ENCODE measurements at regions not wholly inside any gene's neighbourhood (a gene's known extent, or its start where the extent isn't known, plus 50 kb on each side); places are given as distances from the start of the nearest gene placed in this dataset.

DNA sequence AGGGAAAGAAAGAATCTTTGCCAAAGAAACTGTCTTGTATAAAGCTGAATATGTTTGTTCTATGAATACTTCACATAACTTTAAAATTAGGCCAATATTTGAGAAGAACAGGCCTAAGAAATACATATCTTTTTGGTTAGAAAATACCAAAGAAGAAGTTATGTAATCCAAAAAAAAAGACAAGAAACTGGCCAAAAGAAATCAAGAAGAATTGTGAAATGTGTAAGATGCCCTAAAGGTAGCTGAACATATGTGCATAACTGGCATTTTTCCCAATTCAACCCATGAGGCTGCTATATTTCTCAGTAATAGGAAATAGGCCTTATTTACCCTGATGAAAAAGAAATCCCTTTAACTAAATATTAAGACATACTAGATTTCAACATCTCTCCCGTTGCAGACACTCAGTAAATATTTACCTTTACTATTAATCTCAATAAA, 290.0 kb downstream of the CETN3 start:
- no peak overlapping the region for H3K9ac ChIP-seq (ENCODE audit: low read length)
- H3F3A ChIP-seq (ENCODE audit: insufficient read depth), result no peaks in the 10 kb centered on the region
- no peak overlapping the region for H2AFZ ChIP-seq (ENCODE audit: low read depth, low read length, severe bottlenecking)
- H3K4me3 ChIP-seq (ENCODE audit: insufficient read depth, low read length, poor library complexity, severe bottlenecking), result no peak overlapping the region
- no peaks in the 10 kb centered on the region for H4K20me1 ChIP-seq (ENCODE audit: low read depth, low read length)
- H3K27ac ChIP-seq (ENCODE audit: low read depth, low read length), result no peak overlapping the region
- no peaks in the 10 kb centered on the region for H3K27me3 ChIP-seq (ENCODE audit: low read length)
- no peaks in the 10 kb centered on the region for H3K9me2 ChIP-seq (replicated peaks; ENCODE audit: insufficient read depth, low read length)
- no peaks in the 10 kb centered on the region for H3K36me3 ChIP-seq (ENCODE audit: low read length)
- no peak overlapping the region for H3K4me2 ChIP-seq (ENCODE audit: low read depth, low read length, poor library complexity, severe bottlenecking)
- H3K79me2 ChIP-seq (ENCODE audit: insufficient read depth, low read length), result no peaks in the 10 kb centered on the region
- TF ChIP-seq EZH2phosphoT487 (conservative IDR thresholded peaks at IDR 0.05; ENCODE audit: low read length), result no peak
- TF ChIP-seq, protein P1, sequence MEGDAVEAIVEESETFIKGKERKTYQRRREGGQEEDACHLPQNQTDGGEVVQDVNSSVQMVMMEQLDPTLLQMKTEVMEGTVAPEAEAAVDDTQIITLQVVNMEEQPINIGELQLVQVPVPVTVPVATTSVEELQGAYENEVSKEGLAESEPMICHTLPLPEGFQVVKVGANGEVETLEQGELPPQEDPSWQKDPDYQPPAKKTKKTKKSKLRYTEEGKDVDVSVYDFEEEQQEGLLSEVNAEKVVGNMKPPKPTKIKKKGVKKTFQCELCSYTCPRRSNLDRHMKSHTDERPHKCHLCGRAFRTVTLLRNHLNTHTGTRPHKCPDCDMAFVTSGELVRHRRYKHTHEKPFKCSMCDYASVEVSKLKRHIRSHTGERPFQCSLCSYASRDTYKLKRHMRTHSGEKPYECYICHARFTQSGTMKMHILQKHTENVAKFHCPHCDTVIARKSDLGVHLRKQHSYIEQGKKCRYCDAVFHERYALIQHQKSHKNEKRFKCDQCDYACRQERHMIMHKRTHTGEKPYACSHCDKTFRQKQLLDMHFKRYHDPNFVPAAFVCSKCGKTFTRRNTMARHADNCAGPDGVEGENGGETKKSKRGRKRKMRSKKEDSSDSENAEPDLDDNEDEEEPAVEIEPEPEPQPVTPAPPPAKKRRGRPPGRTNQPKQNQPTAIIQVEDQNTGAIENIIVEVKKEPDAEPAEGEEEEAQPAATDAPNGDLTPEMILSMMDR (IDR thresholded peaks at IDR 0.05; ENCODE audit: insufficient read depth, low read length, poor library complexity, severe bottlenecking), result no peak
- no peaks in the 10 kb centered on the region for H3K9me3 ChIP-seq (ENCODE audit: insufficient read depth, low read length)

DNA sequence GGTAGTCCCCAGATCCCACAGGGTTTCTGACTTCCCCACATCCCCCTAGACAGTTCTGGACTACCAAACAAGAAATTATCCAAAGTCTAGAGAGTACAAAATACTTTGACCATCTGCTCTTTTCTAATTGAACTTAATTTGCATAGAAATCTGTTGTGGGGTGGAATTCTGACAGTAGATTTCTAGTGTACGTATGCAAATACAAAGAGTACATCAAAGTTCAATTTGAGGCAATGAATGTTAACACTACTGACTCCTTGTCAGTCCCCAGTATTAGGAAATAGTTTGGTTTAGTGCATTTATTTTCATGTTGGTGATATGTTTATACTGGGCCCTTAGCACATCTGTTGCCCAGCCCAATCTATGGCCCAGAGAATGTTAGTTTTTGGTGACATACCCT, 292.6 kb downstream of the CETN3 start:
- no peaks in the 10 kb centered on the region for H3K36me3 ChIP-seq (ENCODE audit: low read length)
- TF ChIP-seq, protein P1 (IDR thresholded peaks at IDR 0.05; ENCODE audit: insufficient read depth, low read length, poor library complexity, severe bottlenecking), result no peak
- TF ChIP-seq EZH2phosphoT487 (conservative IDR thresholded peaks at IDR 0.05; ENCODE audit: low read length), result no peak
- no peaks in the 10 kb centered on the region for H3K79me2 ChIP-seq (ENCODE audit: insufficient read depth, low read length)
- H4K20me1 ChIP-seq (ENCODE audit: low read depth, low read length), result no peaks in the 10 kb centered on the region
- no peaks in the 10 kb centered on the region for H3K9me3 ChIP-seq (ENCODE audit: insufficient read depth, low read length)
- no peak overlapping the region for H2AFZ ChIP-seq (ENCODE audit: low read depth, low read length, severe bottlenecking)
- H3K27ac ChIP-seq (ENCODE audit: low read depth, low read length), result no peak overlapping the region
- H3K9ac ChIP-seq (ENCODE audit: low read length), result no peak overlapping the region
- no peak overlapping the region for H3K4me2 ChIP-seq (ENCODE audit: low read depth, low read length, poor library complexity, severe bottlenecking)
- H3K4me3 ChIP-seq (ENCODE audit: insufficient read depth, low read length, poor library complexity, severe bottlenecking), result no peak overlapping the region
- H3F3A ChIP-seq (ENCODE audit: insufficient read depth), result no peaks in the 10 kb centered on the region
- no peaks in the 10 kb centered on the region for H3K27me3 ChIP-seq (ENCODE audit: low read length)
- H3K9me2 ChIP-seq (replicated peaks; ENCODE audit: insufficient read depth, low read length), result no peaks in the 10 kb centered on the region

DNA sequence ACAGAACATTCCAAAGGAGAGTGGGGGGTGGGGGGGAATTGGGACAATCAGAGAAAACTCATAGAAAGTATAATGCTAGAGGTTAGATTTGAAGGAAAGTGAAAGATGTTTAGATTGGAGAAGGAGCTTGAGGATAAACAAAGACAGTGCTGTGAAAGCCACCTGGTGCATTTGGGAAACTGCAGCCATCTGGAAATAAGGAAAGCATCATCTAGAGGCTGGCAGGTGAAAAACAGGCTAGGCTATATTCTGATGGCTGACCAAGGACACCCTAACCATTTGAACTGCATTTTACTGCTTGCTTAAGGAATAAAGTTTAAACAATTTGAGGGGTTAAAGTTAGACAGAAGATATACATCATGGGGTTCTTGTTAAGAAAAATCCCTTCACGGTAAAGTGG, 296.4 kb downstream of the CETN3 start:
- Histone ChIP-seq H2AFZ (ENCODE audit: low read depth, low read length, severe bottlenecking) (no peak overlapping the region), H4K20me1 (ENCODE audit: low read depth, low read length) (no peaks in the 10 kb centered on the region), H3K27ac (ENCODE audit: low read depth, low read length) (no peak overlapping the region), H3K9me2 (replicated peaks; ENCODE audit: insufficient read depth, low read length) (0 out of 2 replicates have a peak, but pooled peaks cover 4% of the 10 kb centered on the region), H3K36me3 (ENCODE audit: low read length) (no peaks in the 10 kb centered on the region), H3K9me3 (ENCODE audit: insufficient read depth, low read length) (no peaks in the 10 kb centered on the region), H3K27me3 (ENCODE audit: low read length) (no peaks in the 10 kb centered on the region), H3K4me2 (ENCODE audit: low read depth, low read length, poor library complexity, severe bottlenecking) (no peak overlapping the region), H3F3A (ENCODE audit: insufficient read depth) (no peaks in the 10 kb centered on the region), H3K79me2 (ENCODE audit: insufficient read depth, low read length) (no peaks in the 10 kb centered on the region), H3K9ac (ENCODE audit: low read length) (no peak overlapping the region), H3K4me3 (ENCODE audit: insufficient read depth, low read length, poor library complexity, severe bottlenecking) (no peak overlapping the region)
- TF ChIP-seq EZH2phosphoT487 (conservative IDR thresholded peaks at IDR 0.05; ENCODE audit: low read length), result no peak

DNA sequence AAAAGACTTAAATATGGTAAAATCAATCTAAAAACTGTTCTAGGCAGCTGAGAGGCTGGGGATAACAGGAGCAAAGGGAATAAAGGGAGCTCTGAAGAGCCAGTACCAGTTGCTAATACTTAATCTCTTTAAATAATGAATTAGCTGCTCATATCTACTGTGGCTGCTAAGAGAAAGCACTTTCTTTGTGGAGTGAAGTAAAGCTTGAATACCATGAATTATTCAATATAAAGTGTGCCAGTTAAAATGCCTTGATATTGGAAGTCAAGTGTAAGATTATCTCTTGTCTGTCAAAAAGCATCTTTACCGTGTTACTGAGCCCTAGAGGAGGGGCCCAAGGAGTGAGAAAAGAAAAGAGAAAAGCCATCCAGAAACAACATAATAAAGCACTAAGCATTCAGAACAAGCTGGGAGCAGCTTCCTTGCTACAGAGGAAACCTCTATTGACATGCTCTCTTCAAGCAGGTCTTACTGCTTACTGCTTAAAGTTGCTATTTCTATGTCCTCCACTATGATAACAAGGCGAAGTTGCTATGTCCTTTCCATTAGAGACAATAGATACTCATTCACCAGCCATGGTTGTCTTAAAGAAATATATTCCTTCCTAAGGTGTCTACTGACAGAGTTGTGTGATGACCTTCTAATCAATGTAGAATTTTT, 297.4 kb downstream of the CETN3 start:
- Histone ChIP-seq H2AFZ (ENCODE audit: low read depth, low read length, severe bottlenecking) (no peak overlapping the region), H3K4me3 (ENCODE audit: insufficient read depth, low read length, poor library complexity, severe bottlenecking) (no peak overlapping the region), H3K27ac (ENCODE audit: low read depth, low read length) (no peak overlapping the region), H4K20me1 (ENCODE audit: low read depth, low read length) (no peaks in the 10 kb centered on the region), H3K9ac (ENCODE audit: low read length) (no peak overlapping the region), H3K27me3 (ENCODE audit: low read length) (no peaks in the 10 kb centered on the region), H3K9me2 (replicated peaks; ENCODE audit: insufficient read depth, low read length) (0 out of 2 replicates have a peak, but pooled peaks cover 4% of the 10 kb centered on the region), H3K9me3 (ENCODE audit: insufficient read depth, low read length) (no peaks in the 10 kb centered on the region), H3K36me3 (ENCODE audit: low read length) (no peaks in the 10 kb centered on the region), H3F3A (ENCODE audit: insufficient read depth) (no peaks in the 10 kb centered on the region), H3K4me2 (ENCODE audit: low read depth, low read length, poor library complexity, severe bottlenecking) (no peak overlapping the region), H3K79me2 (ENCODE audit: insufficient read depth, low read length) (no peaks in the 10 kb centered on the region)
- no peak for TF ChIP-seq EZH2phosphoT487 (conservative IDR thresholded peaks at IDR 0.05; ENCODE audit: low read length)
- TF ChIP-seq, protein P1 (IDR thresholded peaks at IDR 0.05; ENCODE audit: insufficient read depth, low read length, poor library complexity, severe bottlenecking), result no peak

All from SU-DHL-6 (cell line).